ENCODE measurements at regions not wholly inside any gene's neighbourhood (a gene's known extent, or its start where the extent isn't known, plus 50 kb on each side); places are given as distances from the start of the nearest gene placed in this dataset.

DNA sequence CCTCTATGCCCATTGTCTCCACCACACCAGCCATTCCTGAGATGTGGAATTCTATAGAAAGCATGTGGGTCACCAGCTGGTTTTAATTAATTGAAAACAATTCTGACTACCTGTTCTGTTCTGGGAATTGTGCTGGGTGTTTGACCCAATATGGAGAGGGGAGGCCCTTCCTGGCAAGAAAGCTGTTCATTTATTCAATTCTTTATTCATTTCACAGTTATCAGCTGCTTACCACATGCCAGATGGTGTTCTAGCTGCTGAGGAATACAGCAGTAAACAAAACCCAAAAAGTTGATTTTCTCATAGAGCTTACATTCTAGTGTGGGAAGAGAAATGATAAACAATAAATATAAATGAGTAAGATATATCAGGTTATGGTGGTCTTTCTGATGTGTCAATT lies 296.1 kb upstream of the RASGRP1 start:
- FAIRE-seq (no peak), DNase-seq (ENCODE audit: low read depth, low spot score) (no peak)
- H3K79me2 ChIP-seq (ENCODE audit: control insufficient read depth, insufficient read depth, low read length), result no peaks in the 10 kb centered on the region
- no peaks in the 10 kb centered on the region for H3K9me1 ChIP-seq (replicated peaks; ENCODE audit: control insufficient read depth, extremely low read depth, insufficient read depth, low read length)
- no peaks in the 10 kb centered on the region for H3K27me3 ChIP-seq (ENCODE audit: control insufficient read depth in 2 of 2, insufficient read depth in 2 of 2, low read length in 2 of 2)
- H4K20me1 ChIP-seq (replicated peaks; ENCODE audit: control insufficient read depth, extremely low read depth, insufficient read depth, low read length), result no peaks in the 10 kb centered on the region
- no peak overlapping the region for H2AFZ ChIP-seq (ENCODE audit: low read depth, low read length)
- H3K9ac ChIP-seq (replicated peaks; ENCODE audit: extremely low read depth, insufficient read depth, low read length), result no peak overlapping the region
- ChIA-PET CTCF (interaction anchor here (1.0 to 1.5 kb wide), 3 partner anchors 14 to 109 kb away, joined by 3 to 4 read pairs (median 3); no protein-coding TSS in a partner anchor), POLR2A (no interaction called here)
- dilution Hi-C loops (cut with MboI; ENCODE audit: extremely low pct_ligation_motif_present, low sequenced_read_pairs), result no loop called here
- no peaks in the 10 kb centered on the region for H3K9me3 ChIP-seq (replicated peaks; ENCODE audit: control insufficient read depth, insufficient read depth, low read length)
- no peaks in the 10 kb centered on the region for H3K4me1 ChIP-seq (ENCODE audit: control insufficient read depth, extremely low read depth, insufficient read depth, low read length)
- no peaks in the 10 kb centered on the region for H3K36me3 ChIP-seq (ENCODE audit: control insufficient read depth in 2 of 2, extremely low read depth in 1 of 2, insufficient read depth in 2 of 2, low read length in 2 of 2)
- TF ChIP-seq, protein P1, sequence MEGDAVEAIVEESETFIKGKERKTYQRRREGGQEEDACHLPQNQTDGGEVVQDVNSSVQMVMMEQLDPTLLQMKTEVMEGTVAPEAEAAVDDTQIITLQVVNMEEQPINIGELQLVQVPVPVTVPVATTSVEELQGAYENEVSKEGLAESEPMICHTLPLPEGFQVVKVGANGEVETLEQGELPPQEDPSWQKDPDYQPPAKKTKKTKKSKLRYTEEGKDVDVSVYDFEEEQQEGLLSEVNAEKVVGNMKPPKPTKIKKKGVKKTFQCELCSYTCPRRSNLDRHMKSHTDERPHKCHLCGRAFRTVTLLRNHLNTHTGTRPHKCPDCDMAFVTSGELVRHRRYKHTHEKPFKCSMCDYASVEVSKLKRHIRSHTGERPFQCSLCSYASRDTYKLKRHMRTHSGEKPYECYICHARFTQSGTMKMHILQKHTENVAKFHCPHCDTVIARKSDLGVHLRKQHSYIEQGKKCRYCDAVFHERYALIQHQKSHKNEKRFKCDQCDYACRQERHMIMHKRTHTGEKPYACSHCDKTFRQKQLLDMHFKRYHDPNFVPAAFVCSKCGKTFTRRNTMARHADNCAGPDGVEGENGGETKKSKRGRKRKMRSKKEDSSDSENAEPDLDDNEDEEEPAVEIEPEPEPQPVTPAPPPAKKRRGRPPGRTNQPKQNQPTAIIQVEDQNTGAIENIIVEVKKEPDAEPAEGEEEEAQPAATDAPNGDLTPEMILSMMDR (IDR thresholded peaks at IDR 0.05; ENCODE audit: extremely low read depth in 1 of 2, insufficient read depth in 1 of 2, low read depth in 1 of 2, low read length in 2 of 2), result no peak
- no peak overlapping the region for H3K27ac ChIP-seq (ENCODE audit: insufficient read depth, low read depth, low read length)
- H3K4me2 ChIP-seq (ENCODE audit: insufficient read depth, low read length), result no peak overlapping the region
- no TSS peak for BruUV-seq (replicated peaks)
- no peak overlapping the region for H3K4me3 ChIP-seq (replicated peaks in 1 of 3; ENCODE audit: insufficient read depth in 1 of 3, low read depth in 1 of 3, low read length in 3 of 3)
- intact Hi-C loops (cut with micrococcal nuclease), result no loop called here

GRCh38 chr15:38861108-38861507 lies 296.5 kb upstream of the RASGRP1 start:
- FAIRE-seq (no peak), DNase-seq (ENCODE audit: low read depth, low spot score) (no peak)
- no peaks in the 10 kb centered on the region for H3K79me2 ChIP-seq (ENCODE audit: control insufficient read depth, insufficient read depth, low read length)
- no peaks in the 10 kb centered on the region for H3K9me1 ChIP-seq (replicated peaks; ENCODE audit: control insufficient read depth, extremely low read depth, insufficient read depth, low read length)
- intact Hi-C loops (cut with micrococcal nuclease), result no loop called here
- no peaks in the 10 kb centered on the region for H4K20me1 ChIP-seq (replicated peaks; ENCODE audit: control insufficient read depth, extremely low read depth, insufficient read depth, low read length)
- dilution Hi-C loops (cut with MboI; ENCODE audit: extremely low pct_ligation_motif_present, low sequenced_read_pairs), result no loop called here
- no peaks in the 10 kb centered on the region for H3K4me1 ChIP-seq (ENCODE audit: control insufficient read depth, extremely low read depth, insufficient read depth, low read length)
- no peak overlapping the region for H3K9ac ChIP-seq (replicated peaks; ENCODE audit: extremely low read depth, insufficient read depth, low read length)
- no peak overlapping the region for H2AFZ ChIP-seq (ENCODE audit: low read depth, low read length)
- ChIA-PET CTCF (interaction anchor here (1.0 to 1.5 kb wide), 3 partner anchors 13 to 109 kb away, joined by 3 to 4 read pairs (median 3); no protein-coding TSS in a partner anchor), POLR2A (no interaction called here)
- H3K27me3 ChIP-seq (ENCODE audit: control insufficient read depth in 2 of 2, insufficient read depth in 2 of 2, low read length in 2 of 2), result no peaks in the 10 kb centered on the region
- no peak overlapping the region for H3K4me3 ChIP-seq (replicated peaks in 1 of 3; ENCODE audit: insufficient read depth in 1 of 3, low read depth in 1 of 3, low read length in 3 of 3)
- H3K36me3 ChIP-seq (ENCODE audit: control insufficient read depth in 2 of 2, extremely low read depth in 1 of 2, insufficient read depth in 2 of 2, low read length in 2 of 2), result no peaks in the 10 kb centered on the region
- no peak overlapping the region for H3K4me2 ChIP-seq (ENCODE audit: insufficient read depth, low read length)
- H3K27ac ChIP-seq (ENCODE audit: insufficient read depth, low read depth, low read length), result no peak overlapping the region
- no peak for TF ChIP-seq POLR2AphosphoS5 (IDR thresholded peaks at IDR 0.05; ENCODE audit: insufficient read depth, low read depth, low read length)
- TF ChIP-seq GATA2 (IDR thresholded peaks at IDR 0.05; ENCODE audit: insufficient read depth, insufficient read length, low read depth, low read length), result no peak
- TF ChIP-seq JUN (IDR thresholded peaks at IDR 0.05; ENCODE audit: borderline replicate concordance, insufficient read depth, insufficient read length, low read depth), result no peak
- TF ChIP-seq, protein P2, sequence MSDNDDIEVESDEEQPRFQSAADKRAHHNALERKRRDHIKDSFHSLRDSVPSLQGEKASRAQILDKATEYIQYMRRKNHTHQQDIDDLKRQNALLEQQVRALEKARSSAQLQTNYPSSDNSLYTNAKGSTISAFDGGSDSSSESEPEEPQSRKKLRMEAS (IDR thresholded peaks at IDR 0.05; ENCODE audit: insufficient read depth, insufficient read length), result no peak
- no peak for TF ChIP-seq FOS (IDR thresholded peaks at IDR 0.05; ENCODE audit: borderline replicate concordance, insufficient read depth, low read length)
- TF ChIP-seq POLR2A (IDR thresholded peaks at IDR 0.05; ENCODE audit: low read depth, low read length), result no peak
- TF ChIP-seq MYC (IDR thresholded peaks at IDR 0.05; ENCODE audit: low read depth, low read length), result no peak
- no peak for TF ChIP-seq EZH2 (IDR thresholded peaks at IDR 0.05; ENCODE audit: borderline replicate concordance, low read depth, low read length, severe bottlenecking)
- TF ChIP-seq, protein P1 (IDR thresholded peaks at IDR 0.05; ENCODE audit: extremely low read depth in 1 of 2, insufficient read depth in 1 of 2, low read depth in 1 of 2, low read length in 2 of 2), result no peak
- BruUV-seq (replicated peaks), result no TSS peak
- H3K9me3 ChIP-seq (replicated peaks; ENCODE audit: control insufficient read depth, insufficient read depth, low read length), result no peaks in the 10 kb centered on the region

All from endothelial cell of umbilical vein (primary cell).